HG03103 (cell line): ENCODE measurements at regions not wholly inside any gene's neighbourhood (a gene's known extent, or its start where the extent isn't known, plus 50 kb on each side); places are given as distances from the start of the nearest gene placed in this dataset.
"Not testable (repeated sequence)": the region's sequence is repeated elsewhere in the genome, so short reads cannot be mapped to it uniquely, and the experiment has no call there.

Experiments
- ATAC-seq: cut with Tn5 transposase; IDR thresholded peaks from one replicate; pipeline ENCODE4 v1.9.1; 2021; ENCODE audit warnings: low read depth; ENCODE audit not compliant: unreplicated experiment

DNA sequence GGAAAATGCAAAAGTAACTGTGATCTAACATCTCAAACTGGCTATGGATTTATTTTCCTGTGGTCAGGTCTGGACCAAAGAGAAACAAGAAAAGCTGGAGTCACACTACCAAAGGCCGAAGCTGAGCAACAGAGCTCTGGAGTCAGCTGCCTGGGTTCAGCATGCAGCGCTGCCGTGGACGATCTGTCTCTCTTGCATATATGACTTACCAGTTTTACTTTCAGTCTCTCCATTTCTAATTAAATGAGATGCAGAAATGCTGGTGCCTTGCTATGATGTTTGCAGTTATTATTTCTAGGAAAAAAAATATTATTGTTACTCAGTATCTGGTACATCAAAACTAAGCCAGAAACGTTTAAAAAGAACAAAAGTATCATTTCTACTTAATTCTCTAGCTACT, 813.2 kb downstream of the RNF144A start:
- no peak for ATAC-seq

GRCh38 chr2:7730990-7731389, 813.8 kb downstream of the RNF144A start:
- no peak for ATAC-seq

DNA sequence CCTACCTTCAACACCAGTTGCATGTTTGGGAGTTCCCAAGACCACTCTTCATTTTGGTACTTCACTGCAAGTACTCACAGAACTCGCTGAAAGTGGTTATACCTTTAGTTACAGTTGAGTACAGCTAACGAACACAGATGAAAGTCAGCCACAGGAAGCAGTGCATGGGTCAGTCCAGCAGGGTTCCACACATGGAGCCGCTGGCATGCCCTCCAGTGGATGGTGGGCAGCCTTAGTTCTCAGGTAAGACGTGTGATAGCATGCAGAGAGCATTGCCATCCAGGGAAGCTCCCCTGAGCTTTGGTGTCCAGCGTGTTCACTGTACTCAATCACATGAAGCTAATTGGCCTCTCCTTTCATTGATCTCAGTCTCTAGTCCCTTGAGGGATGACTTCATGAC, 815.3 kb downstream of the RNF144A start:
- ATAC-seq: no peak

DNA sequence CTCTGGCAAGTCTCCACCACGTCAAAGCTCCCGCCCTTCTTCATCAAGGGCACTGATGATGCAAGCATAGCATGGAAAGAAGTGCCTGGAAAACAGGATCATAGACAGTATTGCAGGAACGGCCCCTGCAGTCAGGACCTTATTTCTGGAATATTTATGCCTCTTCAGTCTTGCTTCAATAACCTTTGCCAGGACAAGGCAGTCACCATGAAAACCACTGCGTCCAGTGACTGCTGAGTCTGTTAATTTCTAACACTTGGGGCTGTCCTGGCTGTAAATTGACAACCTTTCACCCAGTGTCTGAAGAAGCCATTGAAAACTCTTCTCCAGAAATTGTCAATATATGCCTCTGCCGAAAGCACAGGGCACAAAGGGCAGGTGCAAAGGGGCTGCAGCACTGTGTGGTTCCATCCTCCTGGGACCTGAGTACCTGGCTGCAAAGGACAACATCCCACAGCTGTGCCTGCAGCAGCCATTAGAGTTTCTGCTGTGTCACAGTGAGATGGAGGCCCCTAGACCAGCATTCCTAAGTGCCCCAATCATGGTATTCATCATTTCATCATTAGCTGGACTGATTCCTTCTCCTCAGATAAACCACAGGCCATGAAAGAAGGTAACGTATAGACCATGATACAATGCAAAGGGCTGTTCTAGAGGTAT, 819.6 kb downstream of the RNF144A start:
- no peak for ATAC-seq

DNA sequence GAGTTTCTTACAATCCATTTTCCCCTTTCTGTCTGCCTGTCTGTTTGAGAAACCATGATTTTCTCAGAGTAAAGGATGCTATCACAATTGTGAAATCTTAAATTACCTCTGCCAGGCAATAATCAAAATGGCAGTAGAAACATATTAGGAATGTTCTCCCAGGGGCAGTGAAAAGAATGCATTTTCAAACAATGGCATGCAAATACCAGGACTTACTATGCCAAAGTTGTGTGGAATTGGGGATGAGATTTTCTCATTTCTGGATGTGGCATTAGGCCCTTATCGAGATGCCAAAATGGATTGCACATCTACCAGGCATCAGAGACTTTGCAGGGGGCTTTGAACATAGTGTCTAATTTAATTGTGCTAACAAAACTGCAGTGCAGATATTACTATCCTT, 821.4 kb downstream of the RNF144A start:
- no peak for ATAC-seq

DNA sequence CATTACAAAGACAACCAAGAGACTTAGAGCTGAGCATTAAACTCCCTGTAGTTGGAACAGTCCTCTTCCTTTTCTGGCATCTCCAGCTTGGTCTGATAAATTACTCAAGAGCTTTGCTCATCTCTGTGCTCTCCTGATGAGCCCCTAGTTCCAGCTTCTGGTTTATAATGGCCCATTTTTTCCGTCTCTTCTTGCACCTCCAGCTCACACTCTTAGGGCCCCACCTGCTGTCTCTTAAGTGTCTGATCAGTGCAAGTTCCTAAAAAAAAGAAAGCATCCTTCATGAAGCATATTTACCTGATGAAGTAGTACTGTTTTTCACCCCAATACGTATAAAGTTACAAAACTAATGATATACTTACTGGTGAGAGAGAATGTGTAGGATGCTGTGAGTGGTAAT, 822.9 kb downstream of the RNF144A start:
- no peak for ATAC-seq

DNA sequence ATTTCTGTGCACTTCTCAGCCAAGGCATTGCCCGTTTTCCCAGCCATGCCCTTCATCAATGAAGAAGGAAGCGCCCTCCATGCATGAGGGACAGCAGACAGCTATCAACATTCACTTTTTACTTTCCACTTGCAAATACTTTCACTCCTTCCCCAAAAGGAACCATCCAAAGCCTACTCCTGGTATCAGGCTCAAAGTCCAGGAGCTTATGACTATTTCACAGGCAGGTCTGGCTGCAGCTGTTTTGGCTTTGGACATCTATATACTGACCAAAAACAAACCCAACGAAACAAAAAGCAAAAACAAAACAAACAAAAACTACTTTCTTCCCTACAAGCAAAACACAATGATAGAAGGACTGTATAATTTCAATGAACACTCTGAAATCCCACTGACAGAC, 825.1 kb downstream of the RNF144A start:
- ATAC-seq: no peak

DNA sequence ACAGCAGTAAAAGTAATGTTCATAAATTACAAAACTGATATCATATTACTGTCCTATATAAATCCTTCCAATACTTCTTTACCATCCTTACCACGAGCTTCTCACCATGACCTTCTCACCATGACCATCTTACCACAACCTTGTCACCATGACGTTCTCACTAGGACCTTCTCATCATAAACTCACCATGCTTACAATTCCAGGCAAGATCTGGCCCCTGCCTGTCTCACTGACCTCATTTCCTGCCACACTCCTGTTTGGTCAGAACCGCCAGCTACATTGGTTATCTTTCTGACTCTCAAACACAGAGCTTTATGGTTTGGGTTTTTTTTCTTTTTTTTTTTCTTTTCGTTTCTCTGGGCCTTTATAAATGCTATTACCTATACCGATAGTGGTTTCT, 827.6 kb downstream of the RNF144A start:
- ATAC-seq: no peak

DNA sequence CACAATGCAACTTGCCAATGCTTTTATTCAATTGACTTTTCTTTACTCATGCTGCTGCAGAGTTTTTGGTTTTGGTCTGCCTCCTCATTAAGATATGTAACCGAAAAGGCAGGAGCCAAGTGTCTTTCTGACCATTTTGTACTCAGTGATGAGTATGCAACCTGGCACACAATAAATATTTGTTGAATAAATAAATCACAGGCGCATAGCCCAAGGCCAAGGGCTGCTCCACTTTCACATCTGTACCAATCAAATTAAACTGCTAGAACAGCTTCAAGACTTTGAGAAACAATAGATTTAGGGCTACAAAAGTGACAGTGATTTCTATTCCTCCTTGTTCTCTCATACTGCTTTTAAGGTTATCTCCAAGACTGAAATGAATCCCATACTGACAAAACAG, 828.2 kb downstream of the RNF144A start:
- ATAC-seq: no peak

- ATAC-seq: no peak
Measured at GRCh38 chr2:7748717-7749415, 831.7 kb downstream of the RNF144A start.

- ATAC-seq: no peak
Measured at GRCh38 chr2:7749895-7750559, 832.8 kb downstream of the RNF144A start.

GRCh38 chr2:7752291-7752690, 835.1 kb downstream of the RNF144A start:
- ATAC-seq: no peak

DNA sequence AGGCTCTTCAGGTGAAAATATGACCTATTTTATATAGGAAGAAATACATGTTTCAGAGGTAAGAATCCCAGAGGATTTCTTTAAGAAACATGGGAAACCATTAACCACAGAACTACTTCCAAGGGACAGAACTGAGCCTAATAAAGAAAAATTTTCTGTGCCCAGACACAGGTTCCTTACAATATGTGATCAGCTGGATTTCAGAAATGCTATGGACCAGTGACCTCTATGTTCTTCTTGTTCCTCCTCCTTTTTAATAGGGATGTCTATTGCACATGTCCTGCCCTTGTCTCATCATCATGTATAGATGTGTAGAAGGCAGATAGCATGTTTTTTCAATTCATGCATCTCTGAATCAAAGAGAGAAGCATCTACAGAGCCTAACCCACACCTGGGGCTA, 836.6 kb downstream of the RNF144A start:
- no peak for ATAC-seq

DNA sequence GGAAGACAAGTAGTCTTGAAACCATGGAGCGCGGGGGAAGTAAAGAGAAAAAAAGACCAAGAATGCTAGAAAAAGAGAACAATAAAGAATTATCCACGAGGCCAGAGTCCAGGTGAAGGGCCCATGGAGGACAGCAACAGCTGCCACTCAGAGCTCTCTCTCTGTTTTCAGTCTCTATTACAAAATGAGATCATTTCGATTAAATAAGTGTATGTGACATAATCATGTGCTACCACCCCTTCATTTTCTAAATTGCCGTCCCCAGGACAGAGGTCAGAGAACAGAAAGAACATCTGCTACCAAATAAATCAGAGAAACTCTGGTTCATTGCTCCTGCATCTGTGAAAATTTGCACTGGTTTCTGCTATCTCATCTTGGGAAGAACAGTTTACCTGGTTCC, 838.7 kb downstream of the RNF144A start:
- ATAC-seq: no peak

GRCh38 chr2:7758073-7758759, 841.0 kb downstream of the RNF144A start:
- ATAC-seq: no peak

DNA sequence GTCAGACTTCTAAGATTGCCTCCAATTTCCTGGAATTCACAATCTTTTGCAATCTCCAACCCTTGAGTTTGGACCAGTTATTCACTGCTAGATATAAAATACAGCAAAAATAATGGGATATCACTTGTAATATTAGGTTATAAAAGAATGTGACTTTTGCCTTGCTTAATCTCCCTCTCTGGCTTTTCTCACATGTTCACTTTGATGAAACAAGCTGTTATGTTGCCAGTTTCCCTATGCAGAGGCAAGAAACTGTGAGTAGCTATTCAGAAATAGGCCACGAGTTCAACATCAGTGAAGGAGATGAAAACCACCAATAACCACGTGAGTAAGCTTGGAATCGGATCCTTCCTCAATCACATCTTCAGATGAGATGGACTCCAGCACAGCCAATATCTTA, 842.7 kb downstream of the RNF144A start:
- ATAC-seq: no peak

DNA sequence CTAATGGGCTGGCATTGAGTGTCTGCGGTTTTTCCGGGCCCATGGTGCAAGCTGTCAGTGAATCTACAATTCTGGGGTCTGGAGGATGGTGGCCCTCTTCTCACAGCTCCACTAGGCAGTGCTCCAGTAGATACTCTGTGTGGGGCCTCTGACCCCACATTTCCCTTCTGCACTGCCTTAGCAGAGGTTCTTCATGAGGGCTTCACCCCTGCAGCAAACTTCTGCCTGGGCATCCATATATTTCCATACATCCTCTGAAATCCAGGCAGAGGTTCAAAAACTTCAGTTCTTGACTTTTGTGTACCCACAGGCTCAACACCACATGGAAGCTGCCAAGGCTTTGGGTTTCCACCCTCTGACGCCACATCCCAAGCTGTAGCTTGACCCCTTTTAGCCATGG, 846.2 kb downstream of the RNF144A start:
- ATAC-seq: not testable (repeated sequence)

DNA sequence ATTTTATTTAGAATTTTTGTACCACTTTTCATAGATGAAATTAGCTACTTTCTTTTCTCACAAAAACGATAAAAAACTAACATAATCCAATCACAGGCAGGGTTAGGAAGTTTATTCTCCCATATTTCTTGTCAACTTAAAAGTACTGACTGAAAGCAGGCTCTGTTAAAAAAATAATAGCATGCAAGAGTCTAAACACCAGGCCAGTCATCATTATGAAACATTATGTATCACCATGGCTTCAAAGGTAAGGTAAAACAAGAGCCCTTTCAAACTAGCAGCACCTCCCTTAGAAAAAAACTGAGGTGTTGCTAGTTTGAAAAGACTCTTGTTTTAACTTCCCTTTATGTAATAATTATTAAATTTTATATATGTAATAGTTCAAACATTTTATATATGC, 848.0 kb downstream of the RNF144A start:
- ATAC-seq: no peak

DNA sequence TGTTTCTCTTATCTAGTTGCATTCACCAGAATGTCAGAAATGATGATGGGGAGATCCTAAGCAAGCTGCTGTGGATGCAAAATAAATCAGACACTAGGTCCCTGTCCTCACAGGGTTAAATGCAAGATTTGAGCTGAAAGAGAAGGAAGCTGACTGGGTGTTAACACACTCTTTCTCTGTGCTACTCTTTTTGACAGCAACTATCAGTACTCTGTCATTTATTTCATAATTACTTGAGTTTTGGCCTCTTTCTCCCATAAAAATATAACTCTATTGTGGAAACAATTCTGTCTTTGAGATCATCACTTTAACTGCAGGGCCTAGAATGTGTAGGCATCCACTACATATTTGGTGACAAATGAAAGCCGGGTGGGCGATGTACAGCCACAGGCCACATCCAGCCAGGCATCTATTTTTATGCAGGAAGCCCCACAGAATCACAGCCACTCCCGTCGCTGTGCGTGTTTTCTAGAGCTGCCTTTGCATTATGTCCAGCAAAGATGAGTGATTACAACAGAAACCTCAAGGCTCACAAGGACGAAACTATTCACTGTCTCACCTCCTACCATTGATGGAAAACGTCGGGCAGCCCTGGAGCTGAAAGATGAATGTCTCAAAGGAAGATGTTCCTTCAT, 849.0 kb downstream of the RNF144A start:
- ATAC-seq: no peak

DNA sequence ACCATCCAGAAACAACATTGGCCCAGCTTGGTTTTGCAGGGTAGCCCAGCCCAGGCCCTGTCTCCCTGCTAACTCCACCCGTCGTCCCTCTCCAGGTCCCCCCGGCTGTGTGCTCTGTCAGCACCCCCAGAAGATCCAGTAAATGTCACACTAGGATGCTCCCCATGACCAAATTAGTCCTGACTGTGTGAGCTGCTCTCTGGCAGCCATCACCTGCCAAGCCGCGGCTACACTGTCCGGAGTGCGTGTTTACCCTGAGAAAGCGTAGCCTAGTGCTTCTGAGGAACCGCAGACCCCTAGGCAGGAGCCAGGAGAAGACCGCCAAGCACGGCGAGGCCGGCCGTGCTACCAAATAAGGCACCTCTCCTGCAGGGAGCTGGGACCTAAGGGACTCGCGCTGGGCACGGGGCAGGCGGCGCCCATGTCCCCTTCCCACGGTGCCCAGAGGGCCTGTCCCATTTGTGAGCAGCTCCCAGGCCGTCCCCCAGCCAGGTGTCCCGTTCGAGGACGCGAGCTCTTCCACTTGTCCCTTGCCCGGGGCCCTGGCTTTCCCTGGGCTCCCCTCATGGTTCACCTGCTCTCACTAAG, 849.9 kb downstream of the RNF144A start:
- no peak for ATAC-seq

DNA sequence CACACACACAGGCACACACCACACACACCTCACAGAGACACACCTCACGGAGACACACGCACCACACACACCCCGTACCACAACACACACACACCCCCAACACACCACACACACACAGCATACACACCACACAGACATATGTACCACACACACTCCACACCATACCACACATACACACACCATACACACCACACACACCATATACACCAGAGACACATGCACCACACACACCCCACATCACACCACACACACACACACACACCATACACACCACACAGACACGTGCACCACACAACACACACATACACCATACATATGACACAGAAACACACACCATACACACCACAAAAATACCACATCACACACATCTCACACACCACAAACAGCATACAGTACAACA, 850.7 kb downstream of the RNF144A start:
- no peak for ATAC-seq
